H9 (cell line): ENCODE measurements at regions not wholly inside any gene's neighbourhood (a gene's known extent, or its start where the extent isn't known, plus 50 kb on each side); places are given as distances from the start of the nearest gene placed in this dataset.

Source experiments
- DNase-seq: peaks from one replicate; pipeline ENCODE4 v3.0.0-alpha.2; 2017
- H2AFZ ChIP-seq: one replicate; pipeline ENCODE4 v1.6.1; 2013; ENCODE audit warnings: mild to moderate bottlenecking, low read length, control low read depth, moderate library complexity
- H2AK5ac ChIP-seq: 2 replicates; pipeline ENCODE4 v1.6.1; 2013; ENCODE audit warnings: low read length, control low read depth, mixed read lengths; ENCODE audit not compliant: insufficient read length
- H2BK120ac ChIP-seq: one replicate; pipeline ENCODE4 v1.6.1; 2013; ENCODE audit warnings: low read depth, mild to moderate bottlenecking, low read length, control low read depth, inconsistent platforms; ENCODE audit not compliant: poor library complexity, severe bottlenecking
- H2BK12ac ChIP-seq: 2 replicates; pipeline ENCODE4 v1.6.1; 2013; ENCODE audit warnings: low read length, control low read depth, mixed read lengths, low read depth; ENCODE audit not compliant: insufficient read length
- H2BK15ac ChIP-seq: 2 replicates; pipeline ENCODE4 v1.6.1; 2013; ENCODE audit warnings: low read depth, low read length, control low read depth
- H2BK20ac ChIP-seq: one replicate; pipeline ENCODE4 v1.6.1; 2013; ENCODE audit warnings: low read depth, mild to moderate bottlenecking, low read length, control low read depth, inconsistent platforms; ENCODE audit not compliant: poor library complexity, severe bottlenecking
- H2BK5ac ChIP-seq: 2 replicates; pipeline ENCODE4 v1.6.1; 2013; ENCODE audit warnings: low read length, control low read depth, mixed read lengths; ENCODE audit not compliant: insufficient read length
- H3K14ac ChIP-seq: 2 replicates; pipeline ENCODE4 v1.6.1; 2013; ENCODE audit warnings: low read length, control low read depth; ENCODE audit not compliant: insufficient read depth
- H3K18ac ChIP-seq: 2 replicates; pipeline ENCODE4 v1.6.1; 2013; ENCODE audit warnings: low read depth, mild to moderate bottlenecking, mixed read lengths, low read length, control low read depth; ENCODE audit not compliant: insufficient read length
- H3K23ac ChIP-seq: 2 replicates; pipeline ENCODE4 v1.6.1; 2013; ENCODE audit warnings: low read length, control low read depth, mixed read lengths, low read depth; ENCODE audit not compliant: insufficient read length
- H3K23me2 ChIP-seq: 2 replicates; pipeline ENCODE4 v1.6.1; 2013; ENCODE audit warnings: low read depth, mild to moderate bottlenecking, mixed read lengths, low read length, control low read depth; ENCODE audit not compliant: insufficient read length, poor library complexity, severe bottlenecking
- H3K27ac ChIP-seq: 2 replicates; pipeline ENCODE4 v1.5.1; 2013; ENCODE audit warnings: low read length, control low read depth, mixed read lengths, low read depth; ENCODE audit not compliant: insufficient read length
- H3K27me3 ChIP-seq: 2 replicates; pipeline ENCODE4 v1.6.1; 2013; ENCODE audit warnings: low read length, control low read depth, inconsistent platforms; ENCODE audit not compliant: insufficient read depth
- H3K4ac ChIP-seq: 2 replicates; pipeline ENCODE4 v1.6.1; 2013; ENCODE audit warnings: low read depth, mild to moderate bottlenecking, control low read depth, inconsistent platforms, low read length, moderate library complexity
- H3K4me1 ChIP-seq: 2 replicates; pipeline ENCODE4 v1.6.1; 2013; ENCODE audit warnings: low read length, control low read depth, inconsistent platforms; ENCODE audit not compliant: insufficient read depth
- H3K4me2 ChIP-seq: 2 replicates; pipeline ENCODE4 v1.6.1; 2013; ENCODE audit warnings: low read length, control low read depth, mixed read lengths; ENCODE audit not compliant: insufficient read length, insufficient read depth
- H3K56ac ChIP-seq: 2 replicates; pipeline ENCODE4 v1.6.1; 2013; ENCODE audit warnings: low read depth, mild to moderate bottlenecking, mixed read lengths, low read length, control low read depth; ENCODE audit not compliant: insufficient read length
- H3K79me1 ChIP-seq: 2 replicates; pipeline ENCODE4 v1.6.1; 2013; ENCODE audit warnings: low read depth, mild to moderate bottlenecking, moderate library complexity, low read length, control low read depth, inconsistent platforms; ENCODE audit not compliant: insufficient read depth, poor library complexity, severe bottlenecking
- H3K79me2 ChIP-seq: 2 replicates; pipeline ENCODE4 v1.6.1; 2013; ENCODE audit warnings: low read length, control low read depth, inconsistent platforms; ENCODE audit not compliant: insufficient read depth
- H3K9ac ChIP-seq: 2 replicates; pipeline ENCODE4 v1.6.1; 2013; ENCODE audit warnings: low read length, control low read depth, mixed read lengths; ENCODE audit not compliant: insufficient read length; ENCODE audit errors: extremely low read depth
- H3K9me3 ChIP-seq: one replicate; pipeline ENCODE4 v1.6.1; 2013; ENCODE audit warnings: low read depth, low read length, inconsistent platforms; ENCODE audit not compliant: control insufficient read depth
- H3T11ph ChIP-seq: one replicate; pipeline ENCODE4 v1.6.1; 2013; ENCODE audit warnings: mild to moderate bottlenecking, low read length, control low read depth, inconsistent platforms
- H4K20me1 ChIP-seq: one replicate; pipeline ENCODE4 v1.6.1; 2013; ENCODE audit not compliant: control insufficient read depth, insufficient read length, insufficient read depth
- H4K5ac ChIP-seq: 2 replicates; pipeline ENCODE4 v1.6.1; 2013; ENCODE audit warnings: low read depth, mild to moderate bottlenecking, mixed read lengths, low read length, control low read depth; ENCODE audit not compliant: insufficient read length
- H4K8ac ChIP-seq: replicated peaks from 2 replicates; pipeline ENCODE4 v1.6.1; 2013; ENCODE audit warnings: low read length, control low read depth, mixed read lengths, low read depth; ENCODE audit not compliant: insufficient read length
- H4K91ac ChIP-seq: 2 replicates; pipeline ENCODE4 v1.6.1; 2013; ENCODE audit warnings: low read depth, mild to moderate bottlenecking, moderate library complexity, mixed read lengths, low read length, control low read depth; ENCODE audit not compliant: insufficient read length
- H3K27ac Mint-ChIP-seq, 3 experiments: 2 replicates in 2 of 3; 3 replicates in 1 of 3; pipeline ENCODE4 v1.8.0; 2020 to 2021; ENCODE audit warnings: mixed read lengths in 3 of 3, mild to moderate bottlenecking in 1 of 3, moderate library complexity in 1 of 3
- H3K27me3 Mint-ChIP-seq: 2 replicates; pipeline ENCODE4 v1.8.0; 2021; ENCODE audit warnings: low read depth, mild to moderate bottlenecking, moderate library complexity, mixed read lengths
- H3K36me3 Mint-ChIP-seq, 3 experiments: 2 replicates in 2 of 3; 3 replicates in 1 of 3; pipeline ENCODE4 v1.8.0; 2020 to 2021; ENCODE audit warnings: low read depth in 3 of 3, mixed read lengths in 3 of 3; ENCODE audit not compliant: insufficient read depth in 1 of 3
- H3K4me1 Mint-ChIP-seq, 2 experiments: 2 replicates each; pipeline ENCODE4 v1.8.0; 2020; ENCODE audit warnings: mixed read lengths in 2 of 2
- H3K4me3 Mint-ChIP-seq, 2 experiments: 2 replicates in 1 of 2; 3 replicates in 1 of 2; pipeline ENCODE4 v1.8.0; 2020 to 2021; ENCODE audit warnings: mild to moderate bottlenecking in 2 of 2, mixed read lengths in 2 of 2, moderate library complexity in 1 of 2
- H3K9me3 Mint-ChIP-seq, 2 experiments: 2 replicates in 1 of 2; 3 replicates in 1 of 2; pipeline ENCODE4 v1.8.0; 2020; ENCODE audit warnings: mild to moderate bottlenecking in 2 of 2, mixed read lengths in 2 of 2, moderate library complexity in 1 of 2
- CTCF ChIP-seq: fragments of 200-600 bp; sonication (generic); conservative IDR thresholded peaks from 3 replicates; pipeline ENCODE4 v1.8.0; 2021; ENCODE audit warnings: antibody characterized with exemption, mild to moderate bottlenecking
- WGBS: extraction: QIAGEN DNeasy Blood & Tissue Kit; methylation state at CpG from one replicate; pipeline ENCODE4 v1.1.7; 2013; ENCODE audit warnings: missing lambda C conversion rate, low lambda C conversion rate, mixed read lengths; ENCODE audit not compliant: insufficient read length; ENCODE audit errors: extremely low coverage; 5-methylcytosine and 5-hydroxymethylcytosine counted together

- Mint-ChIP-seq H3K4me1 (peaks cover 17 to 25% of the 10 kb centered on the region in 2 experiments), H3K9me3 (peaks cover 24 to 31% of the 10 kb centered on the region in 2 experiments), H3K27ac (no peak overlapping the region), H3K4me3 (no peak overlapping the region), H3K27me3 (no peaks in the 10 kb centered on the region; the same call in 1 of the 2 replicates), H3K36me3 (peaks cover 26 to 41% (median 32%) of the 10 kb centered on the region in 3 experiments)
- Histone ChIP-seq H2BK120ac (no peak overlapping the region), H2BK20ac (no peak overlapping the region), H3K79me2 (no peaks in the 10 kb centered on the region), H2BK12ac (no peak overlapping the region), H3K23ac (no peak overlapping the region), H3K56ac (no peak overlapping the region), H4K8ac (no peak overlapping the region), H2BK15ac (no peak overlapping the region), H3K4me2 (no peak overlapping the region), H3K18ac (no peak overlapping the region), H2AFZ (no peak overlapping the region), H3K9me3 (no peaks in the 10 kb centered on the region), H3K4me1 (no peaks in the 10 kb centered on the region; the same call in 1 of the 2 replicates), H4K5ac (no peak overlapping the region), H3K79me1 (no peaks in the 10 kb centered on the region), H3K23me2 (no peaks in the 10 kb centered on the region), H4K91ac (no peak overlapping the region), H4K20me1 (no peaks in the 10 kb centered on the region), H3K27me3 (no peaks in the 10 kb centered on the region), H3K4ac (no peak overlapping the region), H2BK5ac (no peak overlapping the region), H3K14ac (no peak overlapping the region), H3K9ac (no peak overlapping the region), H2AK5ac (no peak overlapping the region), H3K27ac (no peak overlapping the region), H3T11ph (no peak overlapping the region)
- no peak for TF ChIP-seq CTCF
- no CpG with 5 or more reads among the region's 2 CpGs for whole genome bisulfite sequencing
- no peak for DNase-seq
Observed at GRCh38 chr17:54261465-54261864, 438.7 kb downstream of the KIF2B start.
